ENCODE measurements at regions not wholly inside any gene's neighbourhood (a gene's known extent, or its start where the extent isn't known, plus 50 kb on each side); places are given as distances from the start of the nearest gene placed in this dataset.

- Histone ChIP-seq H3K4me3 (ENCODE audit: low read length) (no peak overlapping the region), H3K56ac (ENCODE audit: low read length) (no peak overlapping the region), H3K79me2 (ENCODE audit: control insufficient read depth, insufficient read depth, low read length) (no peaks in the 10 kb centered on the region), H4K8ac (ENCODE audit: low read depth, low read length) (no peak overlapping the region), H3K27ac (ENCODE audit: low read depth, low read length) (no peak overlapping the region), H3K9ac (ENCODE audit: low read length) (no peak overlapping the region), H2BK5ac (ENCODE audit: low read length) (no peak overlapping the region), H3K23ac (ENCODE audit: low read length) (no peak overlapping the region), H3K79me1 (ENCODE audit: low read length) (no peaks in the 10 kb centered on the region), H4K5ac (ENCODE audit: low read length) (no peak overlapping the region), H2BK120ac (ENCODE audit: low read depth, low read length) (no peak overlapping the region), H3K18ac (ENCODE audit: low read length) (no peak overlapping the region), H3K4me2 (ENCODE audit: low read length) (no peak overlapping the region), H2AK5ac (ENCODE audit: low read length) (no peak overlapping the region), H3K4me1 (ENCODE audit: control insufficient read depth, low read depth, low read length) (no peaks in the 10 kb centered on the region), H3K27me3 (ENCODE audit: insufficient read depth, low read length, poor library complexity) (no peaks in the 10 kb centered on the region), H3K36me3 (ENCODE audit: control insufficient read depth, insufficient read depth, low read length) (no peaks in the 10 kb centered on the region), H3K4ac (ENCODE audit: low read depth, low read length) (no peak overlapping the region), H2BK15ac (replicated peaks; ENCODE audit: low read depth) (no peak overlapping the region)
- no peak for DNase-seq
- no CpG with 5 or more reads among the region's 8 CpGs for WGBS (ENCODE audit: extremely low coverage, insufficient coverage, low lambda C conversion rate)
These were observed 64.5 kb upstream of the CADPS start for GRCh38 chr3:62939707-62940106.

DNA sequence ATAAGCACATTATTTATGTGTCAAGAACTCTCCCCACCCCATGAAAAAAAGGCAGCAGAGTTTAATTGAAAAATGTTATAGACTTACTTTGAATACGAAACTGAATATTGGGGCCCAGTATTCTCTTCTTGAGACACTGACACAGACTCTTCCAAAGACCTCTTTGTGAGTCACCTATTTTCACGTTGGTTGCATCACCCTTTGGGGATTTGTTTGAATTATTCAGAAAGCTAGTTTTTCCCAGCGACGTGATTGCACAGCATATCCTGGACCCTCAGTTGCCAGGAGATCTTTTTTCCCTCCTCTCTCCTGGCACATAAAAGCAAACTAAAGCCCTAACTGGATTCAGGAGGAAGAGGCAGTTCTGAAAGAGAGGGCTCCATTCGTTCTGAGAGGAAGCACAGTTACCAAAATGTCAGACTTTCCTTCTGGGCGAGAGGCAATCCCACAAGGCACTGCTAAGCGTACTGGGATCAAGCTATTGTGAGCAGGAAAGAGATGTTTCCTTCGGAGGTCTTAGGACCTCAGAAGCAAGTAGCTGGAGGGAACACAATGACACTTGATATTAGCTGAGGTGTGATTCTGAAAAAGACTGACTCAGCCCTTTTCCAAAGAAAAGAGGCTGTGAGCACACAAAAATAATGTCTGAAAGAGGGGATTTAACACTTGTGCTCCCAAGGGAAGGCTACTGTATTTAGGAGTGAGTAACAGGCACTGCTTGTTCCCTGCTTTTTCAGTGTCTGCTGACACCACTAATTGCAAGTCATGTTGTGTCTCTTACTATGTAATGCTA, 65.8 kb upstream of the CADPS start:
- H2BK5ac ChIP-seq (ENCODE audit: low read length) = no peak overlapping the region
- H3K4me2 ChIP-seq (ENCODE audit: low read length) = no peak overlapping the region
- peak overlapping the region; percentile 76 for H3K4ac ChIP-seq (ENCODE audit: low read depth, low read length)
- no peak overlapping the region for H2AK5ac ChIP-seq (ENCODE audit: low read length)
- WGBS (ENCODE audit: extremely low coverage, insufficient coverage, low lambda C conversion rate) = no CpG with 5 or more reads among the region's 8 CpGs
- peak overlapping the region; percentile 67 for H2BK15ac ChIP-seq (replicated peaks; ENCODE audit: low read depth)
- DNase-seq = peak; percentile 65
- H3K56ac ChIP-seq (ENCODE audit: low read length) = no peak overlapping the region
- peak overlapping the region; percentile 5 for H3K18ac ChIP-seq (ENCODE audit: low read length)
- no peaks in the 10 kb centered on the region for H3K79me1 ChIP-seq (ENCODE audit: low read length)
- no peak overlapping the region for H3K23ac ChIP-seq (ENCODE audit: low read length)
- no peaks in the 10 kb centered on the region for H3K27me3 ChIP-seq (ENCODE audit: insufficient read depth, low read length, poor library complexity)
- H3K4me1 ChIP-seq (ENCODE audit: control insufficient read depth, low read depth, low read length) = no peaks in the 10 kb centered on the region
- H3K36me3 ChIP-seq (ENCODE audit: control insufficient read depth, insufficient read depth, low read length) = no peaks in the 10 kb centered on the region
- no peak overlapping the region for H2BK120ac ChIP-seq (ENCODE audit: low read depth, low read length)
- no peak overlapping the region for H4K5ac ChIP-seq (ENCODE audit: low read length)
- H3K79me2 ChIP-seq (ENCODE audit: control insufficient read depth, insufficient read depth, low read length) = no peaks in the 10 kb centered on the region
- no peak overlapping the region for H3K27ac ChIP-seq (ENCODE audit: low read depth, low read length)
- H3K4me3 ChIP-seq (ENCODE audit: low read length) = no peak overlapping the region
- no peak overlapping the region for H4K8ac ChIP-seq (ENCODE audit: low read depth, low read length)
- H3K9ac ChIP-seq (ENCODE audit: low read length) = no peak overlapping the region

- no peaks in the 10 kb centered on the region for H3K79me1 ChIP-seq (ENCODE audit: low read length)
- H3K27me3 ChIP-seq (ENCODE audit: insufficient read depth, low read length, poor library complexity) = no peaks in the 10 kb centered on the region
- H4K8ac ChIP-seq (ENCODE audit: low read depth, low read length) = no peak overlapping the region
- WGBS (ENCODE audit: extremely low coverage, insufficient coverage, low lambda C conversion rate) = no CpG with 5 or more reads among the region's 3 CpGs
- no peak overlapping the region for H2BK5ac ChIP-seq (ENCODE audit: low read length)
- H3K23ac ChIP-seq (ENCODE audit: low read length) = no peak overlapping the region
- H2BK15ac ChIP-seq (replicated peaks; ENCODE audit: low read depth) = no peak overlapping the region
- DNase-seq = peak; percentile 27
- no peaks in the 10 kb centered on the region for H3K4me1 ChIP-seq (ENCODE audit: control insufficient read depth, low read depth, low read length)
- H2AK5ac ChIP-seq (ENCODE audit: low read length) = no peak overlapping the region
- H3K9ac ChIP-seq (ENCODE audit: low read length) = no peak overlapping the region
- H3K79me2 ChIP-seq (ENCODE audit: control insufficient read depth, insufficient read depth, low read length) = no peaks in the 10 kb centered on the region
- H3K4ac ChIP-seq (ENCODE audit: low read depth, low read length) = no peak overlapping the region
- H3K56ac ChIP-seq (ENCODE audit: low read length) = no peak overlapping the region
- no peak overlapping the region for H3K18ac ChIP-seq (ENCODE audit: low read length)
- no peak overlapping the region for H3K27ac ChIP-seq (ENCODE audit: low read depth, low read length)
- H3K4me3 ChIP-seq (ENCODE audit: low read length) = no peak overlapping the region
- H3K36me3 ChIP-seq (ENCODE audit: control insufficient read depth, insufficient read depth, low read length) = no peaks in the 10 kb centered on the region
- no peak overlapping the region for H2BK120ac ChIP-seq (ENCODE audit: low read depth, low read length)
- H4K5ac ChIP-seq (ENCODE audit: low read length) = no peak overlapping the region
- no peak overlapping the region for H3K4me2 ChIP-seq (ENCODE audit: low read length)
These were observed 67.0 kb upstream of the CADPS start for GRCh38 chr3:62942227-62942626.

- Histone ChIP-seq H2BK15ac (replicated peaks; ENCODE audit: low read depth) (no peak overlapping the region), H3K56ac (ENCODE audit: low read length) (no peak overlapping the region), H3K27me3 (ENCODE audit: insufficient read depth, low read length, poor library complexity) (no peaks in the 10 kb centered on the region), H3K4ac (ENCODE audit: low read depth, low read length) (no peak overlapping the region), H3K36me3 (ENCODE audit: control insufficient read depth, insufficient read depth, low read length) (no peaks in the 10 kb centered on the region), H3K4me1 (ENCODE audit: control insufficient read depth, low read depth, low read length) (no peaks in the 10 kb centered on the region), H2AK5ac (ENCODE audit: low read length) (no peak overlapping the region), H3K4me3 (ENCODE audit: low read length) (no peak overlapping the region), H2BK120ac (ENCODE audit: low read depth, low read length) (no peak overlapping the region), H3K79me1 (ENCODE audit: low read length) (no peaks in the 10 kb centered on the region), H3K4me2 (ENCODE audit: low read length) (no peak overlapping the region), H3K18ac (ENCODE audit: low read length) (no peak overlapping the region), H3K23ac (ENCODE audit: low read length) (no peak overlapping the region), H3K79me2 (ENCODE audit: control insufficient read depth, insufficient read depth, low read length) (no peaks in the 10 kb centered on the region), H2BK5ac (ENCODE audit: low read length) (no peak overlapping the region), H4K8ac (ENCODE audit: low read depth, low read length) (no peak overlapping the region), H3K9ac (ENCODE audit: low read length) (no peak overlapping the region), H3K27ac (ENCODE audit: low read depth, low read length) (no peak overlapping the region), H4K5ac (ENCODE audit: low read length) (no peak overlapping the region)
- no peak for DNase-seq
These were observed 67.5 kb upstream of the CADPS start for GRCh38 chr3:62942764-62943163.

DNA sequence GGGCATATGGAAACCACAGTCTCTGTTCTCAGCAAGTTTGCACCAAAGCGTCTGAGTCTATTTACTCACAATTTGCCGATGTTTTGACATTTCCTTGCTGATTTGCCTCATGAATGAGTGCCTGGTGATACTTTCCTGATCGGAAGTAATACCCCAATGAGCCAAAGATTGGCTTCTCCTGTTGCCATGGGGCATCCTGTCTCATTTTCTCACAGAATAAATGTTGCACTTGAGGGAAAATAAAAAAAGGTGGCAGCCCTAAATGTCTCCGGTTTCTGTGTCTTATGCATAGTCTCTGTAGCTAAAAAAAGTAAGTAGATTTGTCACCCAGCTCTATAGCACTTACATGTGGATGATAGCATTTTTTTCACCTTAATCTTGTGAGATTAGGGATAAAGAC, 73.7 kb upstream of the CADPS start:
- no peaks in the 10 kb centered on the region for H3K79me2 ChIP-seq (ENCODE audit: control insufficient read depth, insufficient read depth, low read length)
- H3K4me1 ChIP-seq (ENCODE audit: control insufficient read depth, low read depth, low read length) = peaks cover 3% of the 10 kb centered on the region
- H3K9ac ChIP-seq (ENCODE audit: low read length) = no peak overlapping the region
- H3K18ac ChIP-seq (ENCODE audit: low read length) = no peak overlapping the region
- H2BK120ac ChIP-seq (ENCODE audit: low read depth, low read length) = no peak overlapping the region
- no peaks in the 10 kb centered on the region for H3K79me1 ChIP-seq (ENCODE audit: low read length)
- no peaks in the 10 kb centered on the region for H3K36me3 ChIP-seq (ENCODE audit: control insufficient read depth, insufficient read depth, low read length)
- H2BK15ac ChIP-seq (replicated peaks; ENCODE audit: low read depth) = no peak overlapping the region
- H3K4me2 ChIP-seq (ENCODE audit: low read length) = no peak overlapping the region
- no peak overlapping the region for H4K8ac ChIP-seq (ENCODE audit: low read depth, low read length)
- no peak overlapping the region for H2AK5ac ChIP-seq (ENCODE audit: low read length)
- H3K27me3 ChIP-seq (ENCODE audit: insufficient read depth, low read length, poor library complexity) = no peaks in the 10 kb centered on the region
- no CpG with 5 or more reads among the region's 4 CpGs for WGBS (ENCODE audit: extremely low coverage, insufficient coverage, low lambda C conversion rate)
- H4K5ac ChIP-seq (ENCODE audit: low read length) = no peak overlapping the region
- no peak overlapping the region for H2BK5ac ChIP-seq (ENCODE audit: low read length)
- no peak overlapping the region for H3K4ac ChIP-seq (ENCODE audit: low read depth, low read length)
- no peak overlapping the region for H3K4me3 ChIP-seq (ENCODE audit: low read length)
- H3K27ac ChIP-seq (ENCODE audit: low read depth, low read length) = no peak overlapping the region
- no peak for DNase-seq
- no peak overlapping the region for H3K56ac ChIP-seq (ENCODE audit: low read length)
- H3K23ac ChIP-seq (ENCODE audit: low read length) = no peak overlapping the region

GRCh38 chr3:62950210-62950609, 75.0 kb upstream of the CADPS start:
- H3K4me2 ChIP-seq (ENCODE audit: low read length) = no peak overlapping the region
- peak; percentile 5 for DNase-seq
- peaks cover 3% of the 10 kb centered on the region for H3K4me1 ChIP-seq (ENCODE audit: control insufficient read depth, low read depth, low read length)
- no peak overlapping the region for H3K4me3 ChIP-seq (ENCODE audit: low read length)
- peak overlapping the region; percentile 51 for H3K18ac ChIP-seq (ENCODE audit: low read length)
- no peak overlapping the region for H3K23ac ChIP-seq (ENCODE audit: low read length)
- no peaks in the 10 kb centered on the region for H3K36me3 ChIP-seq (ENCODE audit: control insufficient read depth, insufficient read depth, low read length)
- WGBS (ENCODE audit: extremely low coverage, insufficient coverage, low lambda C conversion rate) = no CpG with 5 or more reads among the region's 4 CpGs
- no peak overlapping the region for H3K9ac ChIP-seq (ENCODE audit: low read length)
- H4K5ac ChIP-seq (ENCODE audit: low read length) = no peak overlapping the region
- H2AK5ac ChIP-seq (ENCODE audit: low read length) = no peak overlapping the region
- H2BK120ac ChIP-seq (ENCODE audit: low read depth, low read length) = no peak overlapping the region
- H4K8ac ChIP-seq (ENCODE audit: low read depth, low read length) = no peak overlapping the region
- H3K56ac ChIP-seq (ENCODE audit: low read length) = no peak overlapping the region
- H2BK5ac ChIP-seq (ENCODE audit: low read length) = no peak overlapping the region
- H2BK15ac ChIP-seq (replicated peaks; ENCODE audit: low read depth) = no peak overlapping the region
- H3K79me2 ChIP-seq (ENCODE audit: control insufficient read depth, insufficient read depth, low read length) = no peaks in the 10 kb centered on the region
- no peak overlapping the region for H3K27ac ChIP-seq (ENCODE audit: low read depth, low read length)
- no peaks in the 10 kb centered on the region for H3K27me3 ChIP-seq (ENCODE audit: insufficient read depth, low read length, poor library complexity)
- no peak overlapping the region for H3K4ac ChIP-seq (ENCODE audit: low read depth, low read length)
- H3K79me1 ChIP-seq (ENCODE audit: low read length) = no peaks in the 10 kb centered on the region

All from mesendoderm (in vitro differentiated cells).